WI38 (cell line): ENCODE measurements at regions not wholly inside any gene's neighbourhood (a gene's known extent, or its start where the extent isn't known, plus 50 kb on each side); places are given as distances from the start of the nearest gene placed in this dataset.
"Not testable (repeated sequence)": the region's sequence is repeated elsewhere in the genome, so short reads cannot be mapped to it uniquely, and the experiment has no call there.

Source experiments
- H3K4me3 ChIP-seq: 2 replicates; pipeline ENCODE4 v1.5.1; 2011; ENCODE audit warnings: low read depth, mild to moderate bottlenecking, control low read depth, low read length

DNA sequence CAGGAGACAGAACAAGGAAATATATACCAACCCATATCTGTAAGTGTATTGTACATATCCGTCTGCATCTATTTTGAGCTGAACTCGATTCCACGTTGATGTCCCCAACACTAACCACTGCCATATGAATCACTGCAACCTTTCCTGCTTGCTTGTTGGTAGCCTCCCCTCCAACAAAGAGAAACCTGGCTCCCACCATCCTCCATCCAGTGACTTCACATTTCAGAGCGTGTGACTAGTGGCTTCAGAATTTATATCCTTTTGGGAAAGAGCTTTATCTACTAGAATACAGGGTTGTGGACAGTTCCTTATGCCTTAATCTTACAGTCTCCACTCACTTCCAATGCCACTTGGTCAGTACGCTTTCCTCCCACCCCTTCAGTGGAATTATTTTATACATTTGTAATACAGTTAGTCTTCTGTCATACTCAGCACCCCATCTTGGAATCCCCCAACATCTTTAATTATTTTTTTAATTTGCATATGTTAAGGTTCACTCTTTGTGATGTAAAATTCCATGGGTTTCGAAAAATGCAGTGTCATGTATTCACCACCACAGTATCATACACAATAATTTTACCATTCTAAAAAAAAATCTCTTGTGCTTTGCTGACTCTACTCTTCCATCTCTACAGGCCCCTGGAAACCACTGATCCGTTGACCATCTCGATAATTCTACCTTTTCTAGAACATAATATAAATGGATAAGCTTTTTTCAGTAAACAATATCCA, 264.7 kb downstream of the BCL2L11 start:
- H3K4me3 ChIP-seq, result not testable (repeated sequence)

GRCh38 chr2:111390605-111391004, 269.9 kb downstream of the BCL2L11 start:
- H3K4me3 ChIP-seq, result not testable (repeated sequence)

- H3K4me3 ChIP-seq, result not testable (repeated sequence)
Measured at GRCh38 chr2:111395350-111396128, 274.8 kb downstream of the BCL2L11 start.

GRCh38 chr2:111400598-111401253, 280.0 kb downstream of the BCL2L11 start:
- not testable (repeated sequence) for H3K4me3 ChIP-seq

GRCh38 chr2:111401270-111402140, 280.8 kb downstream of the BCL2L11 start:
- not testable (repeated sequence) for H3K4me3 ChIP-seq

- H3K4me3 ChIP-seq, result not testable (repeated sequence)
Measured at GRCh38 chr2:111402450-111402849, 281.7 kb downstream of the BCL2L11 start.

- H3K4me3 ChIP-seq, result not testable (repeated sequence)
Measured at GRCh38 chr2:111403287-111403686, 282.6 kb downstream of the BCL2L11 start.

DNA sequence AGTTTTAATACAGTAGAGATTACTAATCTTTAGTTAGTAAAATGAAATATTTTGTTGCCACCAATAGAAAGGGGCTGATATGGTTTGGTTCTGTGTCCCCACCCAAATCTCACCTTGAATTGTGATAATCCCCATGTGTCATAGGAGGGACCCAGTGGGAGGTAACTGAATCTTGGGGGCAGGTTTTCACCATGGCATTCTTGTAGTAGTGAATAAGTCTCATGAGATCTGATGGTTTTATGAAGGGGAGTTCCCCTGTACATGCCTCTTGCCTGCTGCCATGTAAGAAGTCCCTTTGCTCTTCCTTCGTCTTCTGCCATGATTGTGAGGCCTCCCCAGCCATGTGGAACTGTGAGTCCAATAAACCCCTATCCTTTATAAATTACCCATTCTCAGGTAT, 285.9 kb downstream of the BCL2L11 start:
- H3K4me3 ChIP-seq, result not testable (repeated sequence)

GRCh38 chr2:111407632-111408194, 287.0 kb downstream of the BCL2L11 start:
- not testable (repeated sequence) for H3K4me3 ChIP-seq

DNA sequence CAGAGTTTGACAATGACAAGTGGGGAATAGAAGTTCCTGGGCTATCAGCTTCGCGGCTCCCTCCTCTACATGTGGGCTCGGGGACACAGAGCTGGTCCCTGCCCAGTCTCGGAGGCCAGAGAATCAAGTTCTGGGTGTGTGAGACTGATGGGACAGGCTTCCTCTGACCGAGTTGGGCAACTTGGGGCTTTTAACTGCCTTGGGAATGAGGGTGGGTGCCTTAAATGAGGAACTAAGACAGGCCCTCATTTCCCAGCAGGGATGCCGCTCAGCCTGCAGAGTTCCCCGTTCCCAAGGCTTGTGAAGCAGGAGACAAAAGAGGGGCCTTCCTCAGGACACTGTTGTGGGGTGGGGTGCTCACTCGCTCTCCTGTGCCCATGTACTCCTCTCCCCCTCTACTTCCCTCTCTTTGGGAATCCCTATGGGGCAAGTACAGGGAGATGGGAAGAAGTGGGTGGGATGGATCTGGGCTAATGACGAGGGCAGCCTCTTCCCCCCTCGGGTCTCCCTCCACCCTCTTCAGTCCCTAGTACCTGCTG, 290.2 kb downstream of the BCL2L11 start:
- not testable (repeated sequence) for H3K4me3 ChIP-seq

- H3K4me3 ChIP-seq, result not testable (repeated sequence)
Measured at GRCh38 chr2:111411867-111412681, 291.4 kb downstream of the BCL2L11 start.

GRCh38 chr2:111412841-111413650, 292.3 kb downstream of the BCL2L11 start:
- not testable (repeated sequence) for H3K4me3 ChIP-seq

DNA sequence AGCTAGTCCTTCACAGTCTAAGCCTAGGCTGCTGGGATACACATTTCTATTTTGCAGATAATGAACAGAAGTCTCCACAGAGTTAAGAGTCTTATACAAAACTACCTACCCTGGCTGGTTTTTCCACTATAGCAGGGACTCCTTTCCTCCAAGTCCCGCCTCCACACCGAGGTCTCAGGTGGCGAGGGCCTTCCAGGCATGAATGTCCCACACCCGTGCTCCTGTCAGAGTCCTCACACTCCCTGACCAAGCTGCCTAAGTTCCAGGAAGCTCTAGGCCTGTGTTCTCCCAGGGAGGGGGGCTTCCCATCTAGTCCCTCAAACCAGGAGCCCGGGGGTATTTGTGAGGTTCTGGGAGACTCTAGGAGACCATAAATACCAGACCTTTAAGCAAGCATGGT, 293.2 kb downstream of the BCL2L11 start:
- H3K4me3 ChIP-seq, result not testable (repeated sequence)

- H3K4me3 ChIP-seq, result not testable (repeated sequence)
Measured at GRCh38 chr2:111415765-111416743, 295.3 kb downstream of the BCL2L11 start.

DNA sequence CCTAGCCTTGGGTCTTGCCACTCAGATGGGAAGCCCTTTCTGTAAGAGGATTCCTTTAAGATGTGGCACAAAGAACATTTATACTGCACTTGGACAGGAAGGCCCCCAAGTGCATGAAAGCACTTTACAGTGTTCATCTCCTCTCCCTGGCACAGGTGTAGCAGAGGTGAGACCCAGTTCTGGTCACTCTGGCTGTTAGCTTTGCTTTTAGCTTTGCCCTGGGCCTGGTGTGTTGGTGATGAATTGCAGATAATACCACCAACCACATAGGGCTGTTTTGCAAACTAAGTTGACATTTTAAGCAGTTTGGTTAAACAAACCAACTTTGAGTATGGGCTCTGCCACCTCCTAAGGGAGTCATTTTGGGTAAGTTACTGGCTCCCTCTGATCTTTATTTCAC, 296.3 kb downstream of the BCL2L11 start:
- not testable (repeated sequence) for H3K4me3 ChIP-seq

- not testable (repeated sequence) for H3K4me3 ChIP-seq
Measured at GRCh38 chr2:111418091-111418875, 297.6 kb downstream of the BCL2L11 start.
